ENCODE measurements at regions not wholly inside any gene's neighbourhood (a gene's known extent, or its start where the extent isn't known, plus 50 kb on each side); places are given as distances from the start of the nearest gene placed in this dataset.

- H4K8ac ChIP-seq (replicated peaks; ENCODE audit: insufficient read length, low read depth, low read length) = no peak overlapping the region
- H3K4ac ChIP-seq (ENCODE audit: low read depth, low read length) = no peak overlapping the region
- no peak overlapping the region for H2AFZ ChIP-seq (ENCODE audit: low read length)
- H3K14ac ChIP-seq (ENCODE audit: insufficient read depth, low read length) = no peak overlapping the region
- H3K9ac ChIP-seq (ENCODE audit: extremely low read depth, insufficient read length, low read length) = no peak overlapping the region
- H3K23ac ChIP-seq (ENCODE audit: insufficient read length, low read depth, low read length) = no peak overlapping the region
- H2BK20ac ChIP-seq (ENCODE audit: low read depth, low read length, poor library complexity, severe bottlenecking) = no peak overlapping the region
- no peaks in the 10 kb centered on the region for H3K4me1 ChIP-seq (ENCODE audit: insufficient read depth, low read length)
- no peaks in the 10 kb centered on the region for H3K9me3 ChIP-seq (ENCODE audit: control insufficient read depth, low read depth, low read length)
- H4K5ac ChIP-seq (ENCODE audit: insufficient read length, low read depth, low read length) = no peak overlapping the region
- Mint-ChIP-seq H3K9me3 (peaks cover 0 to 3% of the 10 kb centered on the region in 2 experiments; a peak in 1 of 5 replicates), H3K4me1 (peaks cover 22 to 38% of the 10 kb centered on the region in 2 experiments), H3K36me3 (ENCODE audit: insufficient read depth in 1 of 3, low read depth in 3 of 3) (peaks cover 0 to 3% (median 2%) of the 10 kb centered on the region in 3 experiments; a peak in 3 of 7 replicates), H3K27ac (peak overlapping the region in 1 of 3 experiments; percentile 10; a peak in 1 of 7 replicates), H3K4me3 (no peak overlapping the region), H3K27me3 (ENCODE audit: low read depth) (peaks cover 4% of the 10 kb centered on the region; the same call in 1 of the 2 replicates)
- H2BK5ac ChIP-seq (ENCODE audit: insufficient read length, low read length) = no peak overlapping the region
- no peak overlapping the region for H3K56ac ChIP-seq (ENCODE audit: insufficient read length, low read depth, low read length)
- no peaks in the 10 kb centered on the region for H3K79me1 ChIP-seq (ENCODE audit: insufficient read depth, low read depth, low read length, poor library complexity, severe bottlenecking)
- H3K27ac ChIP-seq (ENCODE audit: insufficient read length, low read depth, low read length) = no peak overlapping the region
- no peak overlapping the region for H2BK15ac ChIP-seq (ENCODE audit: low read depth, low read length)
- WGBS (ENCODE audit: extremely low coverage, insufficient read length, low lambda C conversion rate) = no CpG with 5 or more reads among the region's 4 CpGs
- no peaks in the 10 kb centered on the region for H3K27me3 ChIP-seq (ENCODE audit: insufficient read depth, low read length)
- H3K4me2 ChIP-seq (ENCODE audit: insufficient read depth, insufficient read length, low read length) = no peak overlapping the region
- no peak overlapping the region for H4K91ac ChIP-seq (ENCODE audit: insufficient read length, low read depth, low read length)
- H3K18ac ChIP-seq (ENCODE audit: insufficient read length, low read depth, low read length) = no peak overlapping the region
- no peak for TF ChIP-seq CTCF (conservative IDR thresholded peaks at IDR 0.05)
- H2BK12ac ChIP-seq (ENCODE audit: insufficient read length, low read depth, low read length) = no peak overlapping the region
- no peaks in the 10 kb centered on the region for H4K20me1 ChIP-seq (ENCODE audit: control insufficient read depth, insufficient read depth, insufficient read length)
- H3K79me2 ChIP-seq (ENCODE audit: insufficient read depth, low read length) = no peaks in the 10 kb centered on the region
- no peak for DNase-seq
- H2BK120ac ChIP-seq (ENCODE audit: low read depth, low read length, poor library complexity, severe bottlenecking) = no peak overlapping the region
- H3T11ph ChIP-seq (ENCODE audit: low read length) = peak overlapping the region; percentile 26
- no peak overlapping the region for H2AK5ac ChIP-seq (ENCODE audit: insufficient read length, low read length)
- H3K23me2 ChIP-seq (ENCODE audit: insufficient read length, low read depth, low read length, poor library complexity, severe bottlenecking) = no peaks in the 10 kb centered on the region
Measured at GRCh38 chr12:98343002-98343567, 172.3 kb upstream of the TMPO start.

All from H9 (cell line).